Prostate gland (tissue), 2 donors: ENCODE measurements at regions not wholly inside any gene's neighbourhood (a gene's known extent, or its start where the extent isn't known, plus 50 kb on each side); places are given as distances from the start of the nearest gene placed in this dataset.

ENCODE experiments used
- DNase-seq: peaks from one replicate; pipeline ENCODE4 v3.0.0-alpha.2; 2019; ENCODE audit warnings: low spot score
- H3K27ac ChIP-seq, 2 donors: fragments of 200-600 bp; sonication (generic); 2 replicates each; pipeline ENCODE4 v1.5.1; 2017 to 2019
- H3K27me3 ChIP-seq: fragments of 200-600 bp; sonication (generic); replicated peaks from 2 replicates; pipeline ENCODE4 v1.5.1; 2019; ENCODE audit not compliant: insufficient read depth
- H3K36me3 ChIP-seq, 2 donors: fragments of 200-600 bp; sonication (generic); 1 replicate in 1 of 2; 2 replicates in 1 of 2; pipeline versions ENCODE4 v1.5.1 to v1.8.1; 2017 to 2019
- H3K4me1 ChIP-seq: fragments of 200-600 bp; sonication (generic); replicated peaks from 2 replicates; pipeline ENCODE4 v1.5.1; 2019
- H3K4me3 ChIP-seq, 2 donors: fragments of 200-600 bp; sonication (generic); 2 replicates each; pipeline ENCODE4 v1.5.1; 2017 to 2019
- H3K9me3 ChIP-seq: fragments of 200-600 bp; sonication (generic); 2 replicates; pipeline ENCODE4 v1.5.1; 2017
- CTCF ChIP-seq, 4 experiments: fragments of 200-600 bp in 2 of 4; fragments of 450-650 bp in 2 of 4; sonication (generic) in 2 of 4; IDR thresholded peaks; 1 replicate in 3 of 4; 2 replicates in 1 of 4; pipeline ENCODE4 v1.5.1; 2016 to 2019; ENCODE audit warnings: antibody characterized with exemption in 4 of 4, mild to moderate bottlenecking in 2 of 4, moderate library complexity in 2 of 4
- POLR2A ChIP-seq: fragments of 450-650 bp; IDR thresholded peaks from one replicate; pipeline ENCODE4 v1.6.1; 2016; ENCODE audit warnings: antibody characterized with exemption, mild to moderate bottlenecking
- POLR2AphosphoS5 ChIP-seq: sonication (generic); formaldehyde crosslinking; IDR thresholded peaks from one replicate; pipeline ENCODE4 v1.6.1; 2017; ENCODE audit warnings: antibody characterized with exemption
- WGBS: methylation state at CpG from one replicate; pipeline ENCODE4 v1.1.5; 2018; 5-methylcytosine and 5-hydroxymethylcytosine counted together
- intact Hi-C: fragments of 100-400 bp; cut with DNase I; formaldehyde crosslinking; loops from one replicate; pipeline ENCODE4 v1.14.2; 2022

GRCh38 chr13:84029396-84029795 is 147.1 kb upstream of the SLITRK1 start:
- no peaks in the 10 kb centered on the region for H3K27me3 ChIP-seq
- no peak overlapping the region for H3K4me3 ChIP-seq
- H3K9me3 ChIP-seq = no peaks in the 10 kb centered on the region
- TF ChIP-seq CTCF (IDR thresholded peaks at IDR 0.05) = no peak
- TF ChIP-seq POLR2AphosphoS5 = no peak
- TF ChIP-seq POLR2A = no peak
- H3K4me1 ChIP-seq = no peaks in the 10 kb centered on the region
- DNase-seq = no peak
- intact Hi-C loops = no loop called here
- no peaks in the 10 kb centered on the region for H3K36me3 ChIP-seq
- 88% methylated on average over 4 of the region's 4 CpGs for WGBS
- no peak overlapping the region for H3K27ac ChIP-seq

GRCh38 chr13:84025824-84026223 is 143.6 kb upstream of the SLITRK1 start:
- intact Hi-C loops = no loop called here
- no peaks in the 10 kb centered on the region for H3K27me3 ChIP-seq
- H3K9me3 ChIP-seq = no peaks in the 10 kb centered on the region
- no peak overlapping the region for H3K27ac ChIP-seq
- no peak for DNase-seq
- H3K4me3 ChIP-seq = no peak overlapping the region
- H3K4me1 ChIP-seq = no peaks in the 10 kb centered on the region
- WGBS = 73% methylated on average over 1 of the region's 1 CpG
- H3K36me3 ChIP-seq = no peaks in the 10 kb centered on the region
- no peak for TF ChIP-seq CTCF (IDR thresholded peaks at IDR 0.05)

GRCh38 chr13:83996415-83996814 is 114.1 kb upstream of the SLITRK1 start:
- Histone ChIP-seq H3K27me3 (no peaks in the 10 kb centered on the region), H3K4me1 (no peaks in the 10 kb centered on the region), H3K4me3 (no peak overlapping the region), H3K27ac (no peak overlapping the region), H3K36me3 (no peaks in the 10 kb centered on the region), H3K9me3 (no peaks in the 10 kb centered on the region)
- TF ChIP-seq POLR2AphosphoS5 (no peak), CTCF (IDR thresholded peaks at IDR 0.05) (no peak), POLR2A (no peak)
- 84% methylated on average over 9 of the region's 9 CpGs for WGBS
- intact Hi-C loops = no loop called here
- DNase-seq = no peak

- H3K36me3 ChIP-seq = no peaks in the 10 kb centered on the region
- TF ChIP-seq CTCF (IDR thresholded peaks at IDR 0.05) = no peak
- no peak for TF ChIP-seq POLR2A
- no peak for TF ChIP-seq POLR2AphosphoS5
- no peaks in the 10 kb centered on the region for H3K9me3 ChIP-seq
- intact Hi-C loops = no loop called here
- H3K4me1 ChIP-seq = no peaks in the 10 kb centered on the region
- no peak for DNase-seq
- no peaks in the 10 kb centered on the region for H3K27me3 ChIP-seq
- no peak overlapping the region for H3K4me3 ChIP-seq
- no peak overlapping the region for H3K27ac ChIP-seq
- WGBS = 89% methylated on average over 7 of the region's 7 CpGs
Measured at GRCh38 chr13:83995930-83996329, 113.7 kb upstream of the SLITRK1 start.

GRCh38 chr13:83992566-83993358 is 110.5 kb upstream of the SLITRK1 start:
- no peaks in the 10 kb centered on the region for H3K27me3 ChIP-seq
- no peak overlapping the region for H3K27ac ChIP-seq
- intact Hi-C loops = no loop called here
- DNase-seq = no peak
- H3K4me3 ChIP-seq = no peak overlapping the region
- no peaks in the 10 kb centered on the region for H3K36me3 ChIP-seq
- 90% methylated on average over 13 of the region's 13 CpGs for WGBS
- H3K4me1 ChIP-seq = no peaks in the 10 kb centered on the region
- no peaks in the 10 kb centered on the region for H3K9me3 ChIP-seq
- no peak for TF ChIP-seq CTCF (IDR thresholded peaks at IDR 0.05)
- no peak for TF ChIP-seq POLR2AphosphoS5
- no peak for TF ChIP-seq POLR2A
